ENCODE measurements at regions not wholly inside any gene's neighbourhood (a gene's known extent, or its start where the extent isn't known, plus 50 kb on each side); places are given as distances from the start of the nearest gene placed in this dataset.
"Not testable (repeated sequence)": the region's sequence is repeated elsewhere in the genome, so short reads cannot be mapped to it uniquely, and the experiment has no call there.

- H3K36me3 ChIP-seq; H3K27me3 ChIP-seq; DNase-seq; H3K9me3 ChIP-seq; intact Hi-C loops (cut with DNase I); H3K4me3 ChIP-seq (replicated peaks in 1 of 3); H3K4me1 ChIP-seq; H3K27ac ChIP-seq: not testable (repeated sequence)
- WGBS, 2 donors: 71 to 79% methylated on average over 2 of the region's 2 CpGs
These were observed 83.2 kb upstream of the ARID5B start for GRCh38 chr10:61818251-61818650.

DNA sequence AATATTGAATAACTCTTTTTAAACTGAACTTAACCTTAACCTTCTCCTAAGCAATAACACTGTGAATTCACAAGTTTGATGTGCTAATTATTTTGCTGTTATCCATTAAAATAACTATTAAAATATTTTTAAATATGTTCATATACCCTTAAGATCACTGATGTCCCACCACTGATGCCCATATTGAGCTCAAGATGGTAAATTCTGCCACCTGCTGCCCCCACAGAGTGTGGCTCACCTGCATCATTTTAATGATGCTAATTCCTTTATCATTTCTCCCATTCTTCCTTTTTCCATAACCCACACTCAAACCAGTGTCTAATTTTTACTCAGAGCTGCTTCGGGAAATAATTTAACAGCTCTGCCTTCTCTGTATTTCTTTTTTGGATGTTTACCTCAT lies 82.3 kb upstream of the ARID5B start:
- H3K4me1 ChIP-seq: no peaks in the 10 kb centered on the region
- no peaks in the 10 kb centered on the region for H3K36me3 ChIP-seq
- no peaks in the 10 kb centered on the region for H3K27me3 ChIP-seq
- intact Hi-C loops (cut with DNase I): no loop called here
- no peak overlapping the region for H3K27ac ChIP-seq
- DNase-seq: no peak
- no peaks in the 10 kb centered on the region for H3K9me3 ChIP-seq
- TF ChIP-seq, protein P1, sequence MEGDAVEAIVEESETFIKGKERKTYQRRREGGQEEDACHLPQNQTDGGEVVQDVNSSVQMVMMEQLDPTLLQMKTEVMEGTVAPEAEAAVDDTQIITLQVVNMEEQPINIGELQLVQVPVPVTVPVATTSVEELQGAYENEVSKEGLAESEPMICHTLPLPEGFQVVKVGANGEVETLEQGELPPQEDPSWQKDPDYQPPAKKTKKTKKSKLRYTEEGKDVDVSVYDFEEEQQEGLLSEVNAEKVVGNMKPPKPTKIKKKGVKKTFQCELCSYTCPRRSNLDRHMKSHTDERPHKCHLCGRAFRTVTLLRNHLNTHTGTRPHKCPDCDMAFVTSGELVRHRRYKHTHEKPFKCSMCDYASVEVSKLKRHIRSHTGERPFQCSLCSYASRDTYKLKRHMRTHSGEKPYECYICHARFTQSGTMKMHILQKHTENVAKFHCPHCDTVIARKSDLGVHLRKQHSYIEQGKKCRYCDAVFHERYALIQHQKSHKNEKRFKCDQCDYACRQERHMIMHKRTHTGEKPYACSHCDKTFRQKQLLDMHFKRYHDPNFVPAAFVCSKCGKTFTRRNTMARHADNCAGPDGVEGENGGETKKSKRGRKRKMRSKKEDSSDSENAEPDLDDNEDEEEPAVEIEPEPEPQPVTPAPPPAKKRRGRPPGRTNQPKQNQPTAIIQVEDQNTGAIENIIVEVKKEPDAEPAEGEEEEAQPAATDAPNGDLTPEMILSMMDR (IDR thresholded peaks at IDR 0.05): no peak
- no peak for TF ChIP-seq POLR2A (IDR thresholded peaks at IDR 0.05)
- 91 to 94% methylated on average over 1 of the region's 1 CpG for WGBS, 2 donors
- no peak overlapping the region for H3K4me3 ChIP-seq (replicated peaks in 1 of 3)

DNA sequence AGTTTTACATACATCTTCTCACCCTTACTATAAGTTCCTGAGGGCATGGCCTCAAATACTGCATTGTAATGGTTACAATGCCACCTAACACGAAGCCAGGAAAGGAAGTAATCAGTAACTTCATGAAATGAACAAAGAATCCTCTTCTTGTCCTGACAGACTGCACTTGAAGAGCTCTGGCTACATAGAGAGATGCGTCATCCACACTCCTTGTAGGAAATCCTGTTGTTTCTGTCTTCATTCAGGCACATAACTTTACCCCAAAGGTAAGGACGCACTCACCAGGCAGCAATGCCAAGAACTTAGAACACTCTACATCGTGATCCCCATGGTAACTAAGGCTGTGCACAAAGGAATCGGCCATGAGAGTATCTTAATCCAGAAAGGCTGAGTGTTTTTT lies 80.3 kb upstream of the ARID5B start:
- no peaks in the 10 kb centered on the region for H3K27me3 ChIP-seq
- TF ChIP-seq, protein P1 (IDR thresholded peaks at IDR 0.05): no peak
- no peak for TF ChIP-seq POLR2A (IDR thresholded peaks at IDR 0.05)
- H3K4me3 ChIP-seq (replicated peaks in 1 of 3): no peak overlapping the region
- DNase-seq: no peak
- no peak overlapping the region for H3K27ac ChIP-seq
- H3K36me3 ChIP-seq: no peaks in the 10 kb centered on the region
- intact Hi-C loops (cut with DNase I): no loop called here
- 41 to 60% methylated on average over 5 of the region's 5 CpGs for WGBS, 2 donors
- H3K4me1 ChIP-seq: no peaks in the 10 kb centered on the region
- no peaks in the 10 kb centered on the region for H3K9me3 ChIP-seq

DNA sequence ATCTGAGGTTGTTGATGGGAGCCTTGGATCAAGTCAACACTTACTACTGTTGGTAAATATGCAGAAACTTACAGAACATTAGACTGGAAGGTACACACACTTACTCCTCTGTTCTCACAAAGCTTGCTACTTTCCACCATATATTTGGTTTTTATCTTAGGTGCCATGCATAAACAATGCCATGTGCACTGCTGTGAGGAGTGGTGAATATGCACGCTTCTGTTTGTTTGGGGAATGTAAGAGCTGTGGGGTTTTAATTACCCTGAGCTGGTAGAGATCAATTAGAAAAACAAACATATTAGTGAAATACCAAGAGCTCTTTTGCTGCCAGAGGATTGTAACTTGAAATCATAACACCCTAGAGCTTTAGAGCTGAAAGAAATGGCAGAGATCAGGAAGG lies 79.8 kb upstream of the ARID5B start:
- H3K4me1 ChIP-seq: no peaks in the 10 kb centered on the region
- H3K27me3 ChIP-seq: no peaks in the 10 kb centered on the region
- no peaks in the 10 kb centered on the region for H3K36me3 ChIP-seq
- TF ChIP-seq POLR2A (IDR thresholded peaks at IDR 0.05): no peak
- TF ChIP-seq, protein P1 (IDR thresholded peaks at IDR 0.05): no peak
- intact Hi-C loops (cut with DNase I): no loop called here
- no peak for DNase-seq
- no peak overlapping the region for H3K4me3 ChIP-seq (replicated peaks in 1 of 3)
- H3K27ac ChIP-seq: no peak overlapping the region
- WGBS, 2 donors: 68 to 87% methylated on average over 1 of the region's 1 CpG
- H3K9me3 ChIP-seq: no peaks in the 10 kb centered on the region

DNA sequence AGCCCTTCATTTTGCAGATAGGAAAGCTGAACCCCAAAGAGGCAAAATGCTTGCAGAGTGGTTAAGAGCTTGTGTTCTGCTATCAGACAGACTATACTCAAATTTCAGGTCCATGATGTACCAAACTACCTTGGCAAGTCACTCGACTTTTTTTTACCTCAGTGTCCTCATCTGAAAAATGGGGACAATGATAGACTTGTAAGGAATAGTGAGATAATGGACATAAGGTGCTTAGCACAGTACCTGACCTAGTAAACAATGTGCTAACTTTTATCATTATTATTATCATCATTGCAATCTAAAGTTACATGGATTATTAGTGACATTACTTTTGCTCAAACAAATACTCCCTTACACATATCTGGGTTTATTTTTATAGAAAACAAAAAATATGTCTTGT lies 79.4 kb upstream of the ARID5B start:
- no peak for DNase-seq
- Histone ChIP-seq H3K27ac (no peak overlapping the region), H3K4me3 (replicated peaks in 1 of 3) (no peak overlapping the region), H3K4me1 (no peaks in the 10 kb centered on the region), H3K9me3 (no peaks in the 10 kb centered on the region), H3K27me3 (no peaks in the 10 kb centered on the region), H3K36me3 (no peaks in the 10 kb centered on the region)
- intact Hi-C loops (cut with DNase I): no loop called here
- WGBS, 2 donors: 76 to 93% methylated on average over 1 of the region's 1 CpG
- TF ChIP-seq, protein P1 (IDR thresholded peaks at IDR 0.05): no peak
- TF ChIP-seq POLR2A (IDR thresholded peaks at IDR 0.05): no peak

DNA sequence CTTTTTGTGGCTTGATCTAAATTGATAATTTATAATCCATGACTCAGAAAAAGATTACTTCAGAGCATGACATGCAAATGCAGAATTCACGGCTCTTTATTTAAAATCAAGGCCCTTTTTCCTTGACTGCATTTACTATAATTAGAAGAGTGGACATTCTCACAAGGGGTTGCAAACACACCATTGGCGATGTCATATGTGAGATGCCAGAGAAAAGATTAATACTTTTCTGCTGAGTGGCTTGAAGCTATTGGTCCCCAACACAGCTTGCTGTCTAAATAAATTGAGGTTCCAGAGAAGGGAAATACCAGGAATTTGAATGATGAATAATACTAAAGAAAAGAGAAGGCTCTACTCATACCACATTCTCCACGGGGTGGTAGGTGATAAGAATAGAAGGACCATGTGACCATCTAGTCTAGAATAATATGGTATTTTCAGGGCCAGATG lies 78.7 kb upstream of the ARID5B start:
- Histone ChIP-seq H3K27me3 (no peaks in the 10 kb centered on the region), H3K36me3 (no peaks in the 10 kb centered on the region), H3K4me3 (replicated peaks in 1 of 3) (no peak overlapping the region), H3K9me3 (no peaks in the 10 kb centered on the region), H3K27ac (no peak overlapping the region), H3K4me1 (no peaks in the 10 kb centered on the region)
- no peak for TF ChIP-seq POLR2A (IDR thresholded peaks at IDR 0.05)
- TF ChIP-seq, protein P1 (IDR thresholded peaks at IDR 0.05): no peak
- DNase-seq: no peak
- intact Hi-C loops (cut with DNase I): no loop called here
- WGBS, 2 donors: 54 to 59% methylated on average over 3 of the region's 3 CpGs
